Fibroblast of the aortic adventitia (primary cell): ENCODE measurements at regions not wholly inside any gene's neighbourhood (a gene's known extent, or its start where the extent isn't known, plus 50 kb on each side); places are given as distances from the start of the nearest gene placed in this dataset.

Experiments
- DNase-seq: peaks from one replicate; pipeline ENCODE4 v3.0.0-alpha.2; 2010; ENCODE audit warnings: low read depth
- H3K4me3 ChIP-seq: 2 replicates; pipeline ENCODE4 v1.5.1; 2011; ENCODE audit warnings: low read depth, mild to moderate bottlenecking, control low read depth, low read length, moderate library complexity
- TF ChIP-seq, protein P1 (sequence below): IDR thresholded peaks from 2 replicates; pipeline ENCODE4 v1.5.1; 2011; ENCODE audit warnings: mild to moderate bottlenecking, low read length, control low read depth, inconsistent platforms; ENCODE audit not compliant: insufficient read depth

DNA sequence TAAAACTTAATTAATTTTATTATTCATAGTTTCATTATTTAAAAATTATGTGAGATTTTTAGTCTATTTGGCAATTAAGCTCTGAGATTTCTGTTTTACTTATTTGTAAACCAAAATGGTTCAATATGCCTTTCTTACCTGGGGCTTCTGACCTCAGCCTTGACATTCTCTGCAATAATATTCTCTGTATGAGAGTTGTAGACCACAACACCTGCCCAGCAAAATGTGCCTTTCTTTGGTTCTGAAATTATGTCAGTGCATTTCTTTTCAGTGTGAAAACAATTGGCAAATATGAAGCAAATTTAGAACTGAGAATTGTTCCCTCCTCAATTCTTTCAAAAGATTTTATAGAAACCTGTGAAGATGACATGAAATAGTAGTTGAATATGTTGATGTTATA, 426.4 kb upstream of the FZD8 start:
- no peak for DNase-seq
- TF ChIP-seq, protein P1, sequence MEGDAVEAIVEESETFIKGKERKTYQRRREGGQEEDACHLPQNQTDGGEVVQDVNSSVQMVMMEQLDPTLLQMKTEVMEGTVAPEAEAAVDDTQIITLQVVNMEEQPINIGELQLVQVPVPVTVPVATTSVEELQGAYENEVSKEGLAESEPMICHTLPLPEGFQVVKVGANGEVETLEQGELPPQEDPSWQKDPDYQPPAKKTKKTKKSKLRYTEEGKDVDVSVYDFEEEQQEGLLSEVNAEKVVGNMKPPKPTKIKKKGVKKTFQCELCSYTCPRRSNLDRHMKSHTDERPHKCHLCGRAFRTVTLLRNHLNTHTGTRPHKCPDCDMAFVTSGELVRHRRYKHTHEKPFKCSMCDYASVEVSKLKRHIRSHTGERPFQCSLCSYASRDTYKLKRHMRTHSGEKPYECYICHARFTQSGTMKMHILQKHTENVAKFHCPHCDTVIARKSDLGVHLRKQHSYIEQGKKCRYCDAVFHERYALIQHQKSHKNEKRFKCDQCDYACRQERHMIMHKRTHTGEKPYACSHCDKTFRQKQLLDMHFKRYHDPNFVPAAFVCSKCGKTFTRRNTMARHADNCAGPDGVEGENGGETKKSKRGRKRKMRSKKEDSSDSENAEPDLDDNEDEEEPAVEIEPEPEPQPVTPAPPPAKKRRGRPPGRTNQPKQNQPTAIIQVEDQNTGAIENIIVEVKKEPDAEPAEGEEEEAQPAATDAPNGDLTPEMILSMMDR, result no peak
- no peak overlapping the region for H3K4me3 ChIP-seq

DNA sequence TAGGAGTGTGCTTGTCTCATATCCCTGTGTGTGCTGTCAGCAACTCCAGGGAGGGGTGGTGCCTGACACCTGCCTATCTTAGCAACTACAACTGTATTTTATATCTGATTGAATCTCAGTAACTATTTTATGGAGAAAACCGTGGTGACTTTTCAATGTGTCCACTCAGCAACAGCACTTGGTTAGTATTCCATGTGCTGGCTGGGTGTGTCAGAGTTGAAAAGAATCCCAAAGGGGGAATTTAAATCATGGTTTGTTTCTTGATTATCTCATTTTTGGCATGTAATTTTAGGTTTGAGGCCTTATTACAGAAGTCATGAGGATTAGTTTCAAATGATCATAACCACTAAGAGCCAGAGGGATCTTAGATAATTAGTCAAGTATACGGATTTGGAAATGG, 425.7 kb upstream of the FZD8 start:
- TF ChIP-seq, protein P1, result no peak
- no peak for DNase-seq
- H3K4me3 ChIP-seq, result no peak overlapping the region

DNA sequence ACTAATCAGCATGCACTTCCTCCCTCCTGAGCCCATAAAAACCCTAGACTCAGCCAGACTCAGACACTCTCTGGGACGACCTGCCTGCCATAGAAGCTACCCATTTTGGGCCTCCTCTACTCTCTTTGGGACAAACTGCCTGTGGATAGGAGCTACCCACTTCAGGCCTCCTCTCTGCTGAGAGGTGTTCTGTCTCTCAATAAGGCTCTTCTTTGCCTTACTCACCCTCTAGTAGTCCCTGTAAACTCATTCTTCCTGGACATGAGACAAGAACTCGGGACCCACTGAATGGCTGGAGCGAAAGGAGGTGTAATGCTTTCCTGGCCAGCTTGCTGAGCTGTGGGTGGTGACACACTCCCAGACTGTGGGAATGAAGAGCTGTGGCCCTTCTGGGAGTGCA, 424.8 kb upstream of the FZD8 start:
- H3K4me3 ChIP-seq, result no peak overlapping the region
- TF ChIP-seq, protein P1, result no peak
- DNase-seq, result no peak

DNA sequence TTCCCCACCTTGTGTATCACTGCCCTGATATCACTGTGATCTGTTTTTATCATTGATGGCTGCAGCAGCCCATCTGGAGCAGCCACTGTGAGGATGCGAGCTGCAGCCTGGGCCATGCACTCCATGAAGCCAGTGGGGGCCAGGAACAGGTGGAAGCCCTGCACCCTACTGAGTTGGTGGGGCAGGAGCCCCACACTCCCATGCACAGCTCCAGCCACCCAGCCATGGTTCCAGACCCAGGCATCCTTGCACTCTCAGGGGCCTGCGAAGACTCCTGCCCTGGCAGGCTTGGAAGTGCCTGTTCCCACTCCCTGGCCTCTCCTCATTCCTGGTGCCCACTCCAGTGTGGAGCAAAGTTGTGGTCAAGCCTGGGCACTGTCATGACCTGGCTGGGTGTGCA, 424.0 kb upstream of the FZD8 start:
- no peak for DNase-seq
- TF ChIP-seq, protein P1, result no peak
- H3K4me3 ChIP-seq, result no peak overlapping the region

DNA sequence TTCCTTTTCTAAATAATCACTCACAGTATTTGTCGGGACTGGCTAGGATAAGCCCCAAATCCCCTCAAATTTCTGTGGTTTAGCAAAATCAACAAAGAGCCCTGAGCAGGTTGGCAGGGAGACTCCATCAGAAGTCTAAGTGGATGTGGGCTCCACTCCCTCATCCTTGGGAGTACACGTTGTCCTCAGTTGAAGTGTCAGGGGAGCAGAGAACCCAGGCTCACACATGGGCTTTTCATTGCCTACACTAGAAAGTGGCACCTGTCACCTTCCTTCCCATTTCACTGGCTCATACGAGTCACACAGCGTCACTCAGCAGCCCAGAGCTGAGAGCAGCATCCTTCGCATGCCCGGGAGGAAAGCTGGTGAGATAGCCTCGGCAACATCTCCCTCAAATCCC, 421.3 kb upstream of the FZD8 start:
- no peak for DNase-seq
- TF ChIP-seq, protein P1, result no peak
- H3K4me3 ChIP-seq, result no peak overlapping the region

DNA sequence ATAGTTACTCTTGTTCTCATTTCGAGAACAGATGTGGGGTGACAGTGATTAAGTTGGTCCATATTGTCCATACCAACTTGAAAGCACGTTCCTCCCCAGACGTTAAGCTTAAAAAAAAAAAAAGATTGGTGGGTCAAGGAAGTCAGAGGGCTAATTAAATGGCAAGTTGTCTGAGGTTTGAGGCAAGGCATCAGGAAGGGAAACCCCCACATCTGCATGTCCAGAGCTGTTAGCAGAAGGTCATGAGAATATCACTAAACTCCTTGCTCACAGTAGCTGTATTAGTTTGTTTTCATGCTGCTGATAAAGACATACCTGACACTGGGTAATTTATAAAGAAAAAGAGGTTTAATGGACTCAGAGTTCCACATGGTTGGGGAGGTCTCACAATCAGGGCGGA, 415.6 kb upstream of the FZD8 start:
- no peak overlapping the region for H3K4me3 ChIP-seq
- TF ChIP-seq, protein P1, result no peak
- no peak for DNase-seq

DNA sequence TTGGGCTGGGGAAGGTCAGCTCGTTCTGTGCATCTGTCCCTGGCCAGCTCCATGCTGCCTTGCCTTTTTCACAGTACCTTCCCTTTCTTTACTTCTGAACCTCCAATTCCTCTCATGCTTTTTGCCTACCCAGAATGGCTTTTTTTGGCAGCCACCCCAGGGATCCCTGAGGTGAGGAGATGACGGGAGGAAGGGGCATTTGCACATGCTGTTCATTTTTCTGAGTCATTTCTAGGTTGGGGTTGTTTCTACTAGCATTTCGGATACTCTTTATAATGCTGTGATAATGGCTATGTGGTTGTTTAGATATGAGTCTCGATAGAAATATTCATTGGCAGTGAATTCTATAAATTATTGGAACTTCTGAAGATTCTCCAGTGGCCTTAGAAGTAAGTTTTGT, 415.1 kb upstream of the FZD8 start:
- TF ChIP-seq, protein P1, result no peak
- DNase-seq, result no peak
- H3K4me3 ChIP-seq, result no peak overlapping the region
